Fibroblast of upper back skin (primary cell): ENCODE measurements at regions not wholly inside any gene's neighbourhood (a gene's known extent, or its start where the extent isn't known, plus 50 kb on each side); places are given as distances from the start of the nearest gene placed in this dataset.

Experiments
- DNase-seq: peaks from one replicate; pipeline ENCODE4 v3.0.0-alpha.2; 2013

DNA sequence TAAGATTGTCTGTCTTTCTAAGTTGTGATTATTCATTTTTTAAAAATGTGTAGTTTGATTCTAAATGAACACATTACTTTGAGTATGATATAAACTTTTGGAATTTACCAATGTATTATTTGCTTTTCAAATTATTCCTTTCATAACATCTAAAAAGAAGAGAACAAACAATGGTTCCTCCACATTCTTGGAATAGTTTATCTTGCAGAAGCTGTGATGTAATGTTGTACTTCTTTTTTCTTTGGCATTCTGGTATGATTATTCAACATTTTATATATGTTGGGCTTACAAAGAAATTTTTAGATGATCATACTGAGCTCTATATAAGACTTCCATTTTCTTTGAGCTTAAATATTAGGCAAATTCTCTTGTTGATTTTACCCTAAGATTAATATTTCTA, 419.2 kb downstream of the DIPK2A start:
- DNase-seq = no peak

DNA sequence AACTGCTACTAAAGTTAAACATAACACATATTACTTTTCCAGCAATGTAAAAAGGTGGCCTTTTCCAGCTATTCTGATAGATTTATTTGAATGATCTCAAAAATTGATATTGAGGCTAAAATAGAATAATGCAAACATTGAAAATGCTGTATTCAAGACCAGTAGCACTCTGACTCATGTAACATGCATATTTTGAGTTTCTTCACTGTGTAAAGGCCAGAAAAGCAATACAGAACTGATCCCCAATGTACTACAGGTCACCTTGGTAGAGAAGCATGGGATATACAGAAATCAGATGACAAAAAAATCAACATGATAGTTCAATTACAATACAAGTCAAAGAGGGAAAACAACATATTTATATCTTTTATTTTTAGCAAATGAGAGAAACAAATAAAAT, 419.6 kb downstream of the DIPK2A start:
- no peak for DNase-seq

DNA sequence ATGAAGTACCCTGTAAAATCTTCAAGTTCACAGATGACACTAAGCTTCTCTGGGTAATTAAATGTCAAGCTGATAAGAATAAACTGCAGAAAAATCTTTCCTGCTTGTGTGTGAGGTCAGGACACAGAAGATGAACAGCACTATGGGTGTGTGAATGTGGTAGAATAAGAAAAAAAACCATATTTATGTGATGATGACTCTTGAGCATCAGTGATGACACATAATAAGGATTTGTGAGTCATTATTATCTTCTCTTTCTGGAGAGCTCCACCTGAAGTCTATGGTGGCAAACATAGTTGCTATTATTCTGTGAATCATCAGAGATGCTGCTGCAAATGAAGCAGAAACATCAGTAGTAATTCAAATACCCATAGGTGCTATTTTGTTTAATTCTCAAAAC, 422.4 kb downstream of the DIPK2A start:
- DNase-seq = peak; percentile 37

DNA sequence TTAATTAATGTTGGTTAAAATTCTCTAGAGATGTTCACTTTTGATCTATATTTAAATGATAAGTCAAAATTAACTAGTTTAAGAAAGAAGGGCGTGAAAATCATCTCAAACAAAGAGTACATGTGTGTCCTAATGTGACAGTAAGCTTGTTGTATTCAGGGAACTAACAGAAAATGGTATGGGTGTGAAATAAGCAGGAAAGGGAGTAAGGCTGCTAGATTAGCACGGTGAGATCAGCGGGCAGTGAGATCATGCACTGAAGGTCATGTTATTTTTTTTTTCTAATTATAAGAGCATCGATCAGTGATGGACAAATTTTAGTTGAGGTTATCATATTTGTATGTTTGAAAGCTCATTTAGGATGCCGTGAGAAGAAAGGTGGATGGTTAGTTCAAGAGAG, 430.8 kb downstream of the DIPK2A start:
- DNase-seq = no peak

DNA sequence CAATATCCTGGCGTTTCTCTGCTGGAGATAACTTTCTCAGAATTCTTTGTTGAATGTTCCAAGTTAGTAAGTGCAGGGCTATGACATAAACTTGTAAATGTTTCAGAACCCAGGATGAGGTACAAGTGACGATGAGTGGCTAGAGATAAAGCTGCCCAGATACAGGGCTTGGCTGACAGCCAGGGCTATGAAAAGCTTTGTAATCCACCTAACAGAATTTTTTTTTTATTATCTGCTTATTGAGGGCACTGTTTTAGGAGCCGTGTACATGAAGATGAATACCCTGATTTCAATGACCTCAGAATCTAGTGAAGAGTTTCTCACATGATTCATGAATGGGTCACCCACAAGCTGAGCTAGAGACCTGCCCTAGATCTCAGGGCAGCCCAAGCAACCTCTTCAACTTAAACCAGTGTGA, 431.4 kb downstream of the DIPK2A start:
- peak; percentile 9 for DNase-seq

DNA sequence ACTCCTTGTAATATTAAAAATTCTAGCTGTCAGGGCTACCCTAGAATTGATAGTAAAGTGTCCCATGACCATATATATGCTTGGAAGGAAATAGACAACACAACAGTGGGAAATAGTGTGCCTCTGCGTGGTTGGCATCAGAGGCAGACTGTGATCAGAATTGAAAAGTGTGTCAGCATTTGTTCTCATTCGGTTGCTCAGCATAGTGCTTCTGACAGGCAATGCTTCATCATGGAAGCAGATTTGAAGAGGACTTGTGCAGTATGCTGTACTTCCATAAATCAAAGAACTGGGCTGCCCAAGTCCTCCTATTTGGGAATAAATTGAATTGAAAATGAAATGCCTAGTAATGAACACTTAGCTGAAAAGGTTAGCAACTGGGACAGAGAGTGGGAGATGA, 435.7 kb downstream of the DIPK2A start:
- no peak for DNase-seq

DNA sequence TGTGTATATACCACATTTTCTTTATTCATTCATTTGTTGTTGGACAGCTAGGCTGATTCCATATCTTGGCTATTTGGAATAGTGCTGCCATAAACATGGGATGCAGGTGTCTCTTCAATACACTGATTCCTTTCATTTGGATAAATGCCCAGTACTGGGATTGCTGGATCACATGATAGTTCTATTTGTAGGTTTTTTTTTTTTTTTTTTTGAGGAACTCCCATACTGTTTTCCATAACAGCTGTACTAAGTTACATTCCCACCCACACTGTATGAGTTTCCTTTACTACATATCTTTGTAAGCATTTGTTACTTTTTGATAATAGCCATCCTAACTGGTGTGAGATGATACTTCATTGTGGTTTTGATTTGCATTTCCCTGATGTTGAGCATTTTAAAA, 437.7 kb downstream of the DIPK2A start:
- no peak for DNase-seq

DNA sequence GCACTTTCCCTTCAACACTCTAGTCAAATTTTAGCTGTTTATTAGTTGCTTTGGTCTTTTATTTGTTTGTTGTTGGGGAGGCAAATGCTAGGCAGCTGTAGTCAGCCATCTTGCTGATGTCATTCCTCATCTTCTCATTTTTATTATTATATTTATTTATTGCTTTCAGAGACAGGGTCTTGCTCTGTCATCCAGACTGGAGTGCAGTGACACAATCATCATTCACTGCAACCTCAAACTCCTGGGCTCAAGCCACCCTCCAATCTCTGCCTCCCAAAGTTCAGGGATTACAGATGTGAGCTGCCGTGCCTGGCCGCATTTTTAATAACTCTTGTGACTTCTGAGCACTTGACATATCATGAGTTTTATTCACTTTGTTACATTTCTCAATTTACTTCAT, 441.4 kb downstream of the DIPK2A start:
- no peak for DNase-seq

DNA sequence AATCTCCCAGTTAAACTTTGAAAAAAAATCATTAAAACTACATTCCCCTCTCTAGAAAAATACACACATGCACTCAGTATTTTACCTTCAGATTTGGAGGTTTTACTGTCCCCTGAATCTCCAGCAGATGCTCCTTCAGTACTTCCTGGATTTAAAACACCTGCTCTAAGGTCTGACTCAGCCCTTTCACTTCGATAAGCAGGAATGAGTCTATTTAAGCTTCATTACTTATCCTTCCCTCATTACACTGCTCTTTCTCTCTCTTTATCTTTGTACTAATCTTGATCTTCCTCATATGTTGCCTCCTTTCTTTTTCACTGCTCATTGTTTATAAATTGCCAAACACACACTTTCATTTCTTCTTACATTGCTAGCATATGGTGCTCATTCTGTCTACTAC, 443.9 kb downstream of the DIPK2A start:
- DNase-seq = no peak

DNA sequence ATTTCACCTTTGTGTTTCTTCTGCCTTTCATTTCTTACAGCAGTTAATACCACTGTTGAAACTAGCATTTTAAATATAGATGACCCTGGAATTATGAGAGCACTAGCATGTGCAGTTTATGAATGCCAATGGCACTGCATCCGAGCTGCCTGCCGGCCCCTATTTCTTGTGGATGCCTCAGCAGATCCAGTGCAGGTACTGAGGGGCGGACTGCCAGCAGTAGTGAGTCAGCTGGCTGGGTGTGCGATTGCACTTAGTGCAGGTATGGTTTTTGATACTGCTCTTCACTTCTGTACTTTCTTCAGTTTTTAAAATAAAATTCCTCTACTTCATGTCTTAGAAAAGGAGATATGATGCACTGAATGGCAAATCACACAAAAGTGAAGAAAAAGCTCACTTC, 453.0 kb downstream of the DIPK2A start:
- no peak for DNase-seq

DNA sequence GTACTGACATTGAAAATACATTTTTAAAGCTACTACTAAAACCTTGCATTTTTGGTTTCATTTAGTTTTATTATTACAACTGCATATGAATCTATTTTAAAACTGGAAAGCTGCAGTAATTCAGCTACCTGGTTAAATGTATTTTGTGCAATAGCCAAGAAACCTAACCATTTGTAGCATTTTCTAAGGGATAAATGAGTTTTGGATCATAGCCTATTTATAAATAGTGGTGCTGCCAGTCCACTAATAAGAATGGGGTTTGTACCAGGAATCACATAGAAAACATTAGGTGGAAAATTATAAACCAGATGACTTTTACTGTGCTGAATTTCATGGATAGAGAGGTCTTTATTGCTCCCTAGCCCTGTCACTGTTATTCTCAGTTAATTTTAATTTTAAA, 454.7 kb downstream of the DIPK2A start:
- DNase-seq = no peak

DNA sequence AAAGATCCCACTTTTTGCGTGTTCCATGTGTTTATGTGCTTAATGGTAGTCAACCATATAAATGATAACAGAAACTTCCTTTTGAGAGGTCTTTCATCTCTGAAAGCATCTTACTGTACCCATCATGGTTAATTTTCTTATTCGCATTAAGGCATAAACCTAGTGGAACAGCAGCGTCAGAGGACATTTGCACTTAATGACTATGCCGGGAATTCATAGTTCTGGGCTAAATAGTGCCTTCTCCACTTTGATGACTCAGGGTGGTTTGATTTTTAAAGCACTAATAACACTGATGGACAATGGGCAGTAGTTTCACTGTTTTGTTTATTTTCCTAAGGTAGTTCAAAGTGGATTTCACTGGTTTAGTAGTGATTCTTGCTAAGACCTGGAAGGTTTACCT, 455.3 kb downstream of the DIPK2A start:
- DNase-seq = no peak

DNA sequence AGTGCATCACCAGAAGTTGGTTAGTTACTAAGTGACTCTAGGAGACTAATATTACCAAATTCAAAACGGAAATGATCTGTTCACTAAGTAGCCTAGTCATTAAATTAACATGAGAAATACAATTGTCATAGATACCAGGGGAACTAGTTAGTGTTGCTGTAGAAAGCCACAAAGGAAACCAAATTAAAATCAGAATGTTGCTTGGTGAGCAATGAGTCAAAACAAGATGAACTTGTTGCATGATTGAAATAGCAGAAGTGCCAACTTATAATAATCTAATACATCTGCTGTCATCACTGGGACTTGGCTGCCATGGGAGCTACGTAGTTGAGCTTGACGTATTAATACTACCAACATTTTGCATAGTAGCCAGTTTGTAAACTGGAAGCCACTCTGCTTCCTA, 458.1 kb downstream of the DIPK2A start:
- peak; percentile 18 for DNase-seq

DNA sequence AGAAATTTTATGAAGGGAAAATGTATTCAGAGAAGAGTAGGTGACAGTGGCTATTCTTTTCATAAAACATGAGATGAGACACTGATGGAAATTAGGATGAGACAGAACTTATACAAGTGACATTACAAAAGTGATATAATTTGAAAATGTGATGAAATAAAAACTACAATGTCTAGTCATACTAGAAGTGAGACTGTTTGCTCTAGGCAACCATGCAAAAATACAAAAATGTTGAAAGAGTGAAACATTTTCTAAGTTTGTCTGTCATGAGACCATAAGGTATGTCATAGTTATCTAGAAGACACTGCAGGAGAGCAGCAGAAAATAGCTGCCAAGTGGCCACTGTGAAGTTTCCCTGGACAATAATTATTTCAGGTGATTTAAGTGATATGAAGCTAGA, 459.5 kb downstream of the DIPK2A start:
- DNase-seq = no peak

DNA sequence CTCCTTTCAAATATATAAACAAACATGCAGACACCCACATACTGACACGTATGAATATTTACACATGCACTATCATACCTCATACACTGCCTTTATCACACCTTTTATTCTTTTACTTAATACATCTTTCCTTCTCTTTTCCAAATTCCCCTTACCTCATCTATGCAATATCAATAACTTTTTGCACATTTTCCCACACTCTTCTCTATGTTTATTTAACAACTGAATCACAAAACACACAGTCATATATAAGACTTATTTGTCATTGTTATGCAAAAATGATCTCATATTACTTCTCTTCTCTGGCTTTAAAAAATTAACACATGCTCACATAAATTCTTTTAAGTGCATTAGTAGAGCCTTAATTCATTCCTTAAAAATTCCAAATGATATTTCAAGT, 461.4 kb downstream of the DIPK2A start:
- no peak for DNase-seq

DNA sequence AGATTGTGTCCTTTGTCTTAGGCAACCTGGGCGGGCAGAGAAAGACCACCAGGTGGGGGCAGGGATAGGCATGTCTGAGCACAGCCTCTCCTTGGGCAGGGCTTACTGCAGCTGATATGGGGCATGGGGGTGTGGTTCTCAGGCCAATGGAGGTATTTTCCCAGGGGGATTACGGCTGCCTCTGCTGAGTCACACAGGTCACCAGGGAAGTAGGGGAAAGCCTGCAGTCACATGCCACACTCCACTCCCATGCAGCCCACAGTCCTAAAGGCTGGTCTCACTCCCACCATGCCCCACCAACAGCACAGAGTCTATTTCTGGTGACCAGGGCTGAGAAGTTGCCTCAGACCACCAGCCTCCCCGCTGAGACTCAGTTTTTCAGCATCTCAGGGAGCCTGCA, 466.4 kb downstream of the DIPK2A start:
- DNase-seq = no peak

DNA sequence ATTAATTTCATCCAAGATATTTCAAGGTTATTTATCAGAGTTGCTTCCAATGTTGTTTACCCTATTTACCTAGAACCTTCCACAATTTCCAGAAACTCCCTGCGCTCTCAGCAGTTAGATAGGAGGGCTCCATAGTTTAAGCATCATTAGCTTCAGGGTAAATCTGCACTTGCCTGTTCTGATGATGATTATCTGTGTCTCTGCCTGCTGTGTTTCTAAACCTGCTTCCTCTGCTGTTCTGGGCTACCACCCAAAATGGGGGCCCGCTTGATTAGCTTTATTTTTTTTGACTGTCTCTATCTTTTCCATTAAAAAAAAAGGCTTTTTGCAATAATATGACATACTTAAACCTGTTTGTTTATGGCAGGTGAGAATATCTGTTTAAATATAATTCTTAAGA, 472.4 kb downstream of the DIPK2A start:
- DNase-seq = no peak

DNA sequence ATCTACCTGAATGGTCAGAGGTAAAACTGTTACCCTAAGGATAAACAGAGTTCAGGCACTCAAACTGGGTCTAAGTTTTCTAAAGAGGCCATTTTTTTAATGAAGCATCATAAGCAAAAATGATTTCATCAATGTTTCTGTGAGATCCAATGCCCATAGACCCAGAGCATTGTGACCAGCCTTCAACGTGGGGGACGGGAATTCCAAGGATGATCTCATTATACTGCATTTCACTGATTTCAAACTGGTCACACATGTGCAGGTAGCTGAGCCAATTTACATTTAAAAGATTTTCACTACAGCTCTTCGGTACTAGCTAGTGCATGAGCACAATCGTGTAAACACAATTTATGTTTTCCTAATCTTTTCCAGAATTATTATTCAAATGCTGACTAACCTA, 472.9 kb downstream of the DIPK2A start:
- no peak for DNase-seq

DNA sequence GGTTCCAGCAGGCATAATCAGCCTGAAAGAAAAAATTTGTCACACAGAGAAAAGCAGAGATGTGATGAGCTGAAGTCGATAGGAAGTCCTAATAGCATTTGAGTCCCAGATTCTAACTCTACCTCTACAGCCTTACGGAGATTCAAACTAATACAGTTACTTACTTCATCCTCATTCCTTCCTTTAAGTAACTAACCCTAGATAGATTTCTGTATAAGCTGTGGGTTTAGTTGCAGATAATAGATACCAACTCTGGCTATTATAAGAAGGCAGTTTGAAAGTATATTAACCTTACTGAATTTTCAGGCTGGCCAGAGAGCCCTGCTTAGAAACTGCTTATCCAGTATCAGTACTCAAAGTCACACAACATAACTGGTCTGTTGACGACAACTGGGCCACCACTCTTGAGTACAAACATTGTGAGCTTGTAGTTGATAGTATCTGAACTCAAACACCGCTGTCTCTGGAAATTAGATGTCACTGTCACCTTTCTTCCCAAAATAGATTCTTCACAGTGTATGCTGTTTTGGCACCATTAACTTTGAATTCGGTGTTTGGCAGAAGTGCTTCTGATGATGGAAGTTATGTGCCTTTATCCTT, 484.3 kb downstream of the DIPK2A start:
- no peak for DNase-seq

DNA sequence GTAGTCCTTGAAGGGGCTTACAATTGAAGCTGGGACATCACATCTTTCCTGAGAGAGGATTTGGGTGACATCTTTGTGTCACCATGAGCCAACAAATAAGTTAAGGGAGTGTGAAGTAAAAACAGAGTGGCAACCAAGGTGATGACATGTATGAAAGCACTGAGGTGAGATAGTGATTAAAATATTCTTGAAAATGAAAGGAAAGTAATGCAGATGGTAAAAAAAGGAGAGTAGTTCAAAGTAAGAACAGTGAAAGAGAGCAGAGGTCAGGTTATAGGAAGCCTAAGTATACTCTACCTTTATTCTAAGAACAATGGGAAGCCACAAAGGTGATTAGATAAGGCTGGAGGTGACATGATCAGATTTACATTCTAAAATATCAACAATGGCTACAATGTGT, 486.1 kb downstream of the DIPK2A start:
- no peak for DNase-seq

DNA sequence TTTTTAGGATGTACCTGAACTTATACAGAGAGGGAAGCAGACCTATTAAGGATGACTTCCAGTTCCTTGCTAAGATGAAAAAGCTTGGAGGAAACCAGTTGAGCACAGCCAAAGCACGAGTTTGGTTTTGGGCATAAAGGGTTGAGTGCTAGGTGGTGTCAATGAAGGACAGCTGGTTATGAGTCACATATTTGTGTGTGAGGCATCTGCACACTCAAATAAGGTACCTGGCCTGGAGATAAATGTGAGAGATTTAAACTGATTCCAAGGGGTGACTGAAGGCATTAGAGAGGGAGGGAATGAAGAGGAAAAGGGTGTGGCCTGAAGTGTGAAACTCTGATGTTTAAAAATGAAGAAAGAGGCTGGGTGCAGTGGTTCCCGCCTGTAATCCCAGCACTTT, 486.7 kb downstream of the DIPK2A start:
- DNase-seq = no peak

DNA sequence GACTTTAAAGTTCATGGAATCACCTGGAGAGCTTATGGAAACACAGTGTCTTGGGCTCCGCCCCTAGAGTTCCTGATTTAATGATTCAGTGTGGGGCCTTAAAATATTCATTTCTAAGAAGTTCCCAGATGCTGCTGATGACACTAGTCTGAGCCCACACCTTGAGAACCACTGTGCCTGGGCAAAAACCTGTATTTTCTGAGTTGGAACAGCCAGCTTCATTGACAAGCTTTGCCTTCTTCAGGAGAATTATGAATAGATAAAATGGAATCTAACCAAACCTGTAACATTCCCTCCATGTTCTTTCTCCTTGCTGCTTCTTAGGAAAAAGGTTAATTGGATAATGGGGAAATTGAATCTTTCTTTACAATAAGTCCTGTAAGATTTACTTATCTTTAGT, 490.7 kb downstream of the DIPK2A start:
- no peak for DNase-seq

DNA sequence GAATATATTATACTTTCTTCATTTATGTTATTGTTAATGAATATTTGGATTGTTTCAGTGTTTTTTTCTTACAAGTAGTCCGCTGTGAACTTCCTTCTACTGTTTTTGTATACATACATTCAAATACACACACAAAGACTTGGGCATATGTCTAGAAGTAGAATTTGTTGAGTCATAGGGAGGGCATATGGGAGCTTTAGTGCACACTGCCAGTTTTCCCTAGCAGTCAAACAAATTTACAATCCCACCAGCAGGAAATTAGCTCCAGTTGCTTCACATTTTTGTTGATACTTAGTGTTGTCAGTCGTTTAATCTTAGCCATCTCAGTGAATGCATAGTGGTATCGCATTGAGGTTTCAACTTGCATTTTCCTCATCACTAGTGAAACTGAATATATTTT, 492.3 kb downstream of the DIPK2A start:
- peak; percentile 9 for DNase-seq

DNA sequence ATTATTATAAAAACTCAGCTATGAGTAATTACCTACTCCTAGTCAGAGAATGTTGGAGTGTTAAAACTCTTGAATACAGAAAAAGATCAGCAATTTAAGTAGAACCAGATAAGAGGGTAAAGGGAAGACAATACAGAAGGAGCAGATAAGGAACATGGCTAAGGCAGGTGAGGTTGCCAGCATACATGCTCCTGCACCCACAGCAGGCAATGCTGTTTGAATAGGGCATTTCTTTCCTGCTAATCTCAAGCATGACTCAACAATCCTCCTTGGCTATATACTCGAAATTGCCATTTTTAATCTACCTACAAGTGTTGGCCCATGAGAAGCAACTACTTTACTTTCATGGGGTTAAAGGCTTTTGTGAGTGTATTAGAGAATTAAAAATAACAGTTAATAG, 494.5 kb downstream of the DIPK2A start:
- DNase-seq = no peak

DNA sequence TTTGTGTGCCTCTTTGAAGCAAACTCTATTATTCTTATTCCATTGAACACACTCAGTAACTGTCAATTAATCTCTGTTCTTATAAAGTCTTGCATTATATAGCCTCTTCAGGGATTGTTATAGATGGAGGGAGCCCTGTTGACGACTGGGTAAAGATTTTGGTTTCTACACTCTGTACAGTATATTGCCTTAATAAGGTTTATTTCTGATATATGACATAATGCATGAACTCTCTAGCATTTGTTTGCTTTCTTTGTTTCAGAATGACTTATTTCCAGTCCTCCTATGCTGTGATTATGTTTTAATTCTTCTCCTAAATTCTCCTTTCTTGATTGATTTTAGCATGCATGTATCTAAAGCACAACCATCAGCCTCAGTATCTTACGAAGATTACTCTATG, 494.9 kb downstream of the DIPK2A start:
- no peak for DNase-seq

DNA sequence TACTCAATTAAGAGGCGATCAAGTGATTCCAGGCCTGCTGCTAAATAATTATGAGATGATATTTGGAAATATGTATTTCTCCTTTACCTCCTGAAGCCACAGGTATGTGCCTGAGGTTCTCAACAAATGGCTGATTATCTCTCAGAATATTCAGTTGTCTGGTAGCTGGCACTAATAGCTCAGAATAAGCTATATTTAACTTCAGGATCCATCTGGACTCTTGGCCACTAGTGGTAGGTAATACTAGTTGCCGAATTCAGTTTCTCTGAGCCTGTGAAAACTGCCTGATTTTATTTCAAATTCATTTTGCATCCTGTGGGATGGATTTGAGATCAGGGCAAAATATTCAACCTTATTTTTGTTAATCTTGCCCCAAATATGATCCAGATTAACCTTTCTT, 499.0 kb downstream of the DIPK2A start:
- DNase-seq = no peak
